Peyer's patch (tissue), 4 donors: ENCODE measurements at regions not wholly inside any gene's neighbourhood (a gene's known extent, or its start where the extent isn't known, plus 50 kb on each side); places are given as distances from the start of the nearest gene placed in this dataset.

Source experiments
- CTCF ChIP-seq, 6 experiments: fragments of 450-650 bp in 4 of 6; fragments of 200-600 bp in 2 of 6; sonication (generic) in 1 of 6; IDR thresholded peaks; one replicate each; pipeline ENCODE4 v1.5.1; 2017 to 2019; ENCODE audit warnings: antibody characterized with exemption in 6 of 6, mild to moderate bottlenecking in 3 of 6, moderate library complexity in 1 of 6
- POLR2A ChIP-seq, 2 donors: fragments of 450-650 bp; IDR thresholded peaks; one replicate each; pipeline ENCODE4 v1.5.1; 2017; ENCODE audit warnings: antibody characterized with exemption in 2 of 2, mild to moderate bottlenecking in 2 of 2, moderate library complexity in 2 of 2

- TF ChIP-seq CTCF (IDR thresholded peaks at IDR 0.05) (no peak), POLR2A (IDR thresholded peaks at IDR 0.05) (no peak)
Measured at GRCh38 chr2:48254839-48255238, 59.6 kb upstream of the FOXN2 start.
